Activated CD4-positive, alpha-beta T cell treated with anti-CD3 and anti-CD28 coated beads, Interleukin-2, amount 50 U/mL, for 4 hours (primary cell): ENCODE measurements at regions not wholly inside any gene's neighbourhood (a gene's known extent, or its start where the extent isn't known, plus 50 kb on each side); places are given as distances from the start of the nearest gene placed in this dataset.

Experiments used
- DNase-seq, 2 experiments: peaks; one replicate each; pipeline ENCODE4 v3.0.0-alpha.2; 2020

GRCh38 chr20:34163307-34163706 is 51.3 kb upstream of the EIF2S2 start:
- DNase-seq = no peak

GRCh38 chr20:34164381-34164984 is 52.4 kb upstream of the EIF2S2 start:
- DNase-seq = no peak

- no peak for DNase-seq
These were observed 53.1 kb upstream of the EIF2S2 start for GRCh38 chr20:34165018-34165619.

- DNase-seq = no peak
These were observed 59.6 kb upstream of the EIF2S2 start for GRCh38 chr20:34171640-34172039.

- DNase-seq = no peak
These were observed 60.9 kb upstream of the EIF2S2 start for GRCh38 chr20:34172926-34173325.

- DNase-seq = no peak
These were observed 63.0 kb upstream of the EIF2S2 start for GRCh38 chr20:34175079-34175478.

GRCh38 chr20:34175879-34176278 is 63.8 kb upstream of the EIF2S2 start:
- no peak for DNase-seq

- no peak for DNase-seq
These were observed 64.2 kb upstream of the ASIP start for GRCh38 chr20:34177052-34177451.

GRCh38 chr20:34179637-34180360 is 61.4 kb upstream of the ASIP start:
- DNase-seq = no peak

GRCh38 chr20:34180460-34181120 is 60.6 kb upstream of the ASIP start:
- no peak for DNase-seq

GRCh38 chr20:34181484-34181883 is 59.7 kb upstream of the ASIP start:
- DNase-seq = no peak

GRCh38 chr20:34185766-34186620 is 55.2 kb upstream of the ASIP start:
- DNase-seq = no peak

- DNase-seq = no peak
These were observed 51.6 kb upstream of the ASIP start for GRCh38 chr20:34189572-34190163.

GRCh38 chr20:34190262-34190661 is 51.0 kb upstream of the ASIP start:
- DNase-seq = no peak

GRCh38 chr20:34190679-34191090 is 50.5 kb upstream of the ASIP start:
- DNase-seq = peak; percentile 4 to 8
